HG03565 (cell line): ENCODE measurements at regions not wholly inside any gene's neighbourhood (a gene's known extent, or its start where the extent isn't known, plus 50 kb on each side); places are given as distances from the start of the nearest gene placed in this dataset.

Source experiments
- ATAC-seq: cut with Tn5 transposase; IDR thresholded peaks from one replicate; pipeline ENCODE4 v1.9.1; 2021; ENCODE audit warnings: mild to moderate bottlenecking, moderate library complexity; ENCODE audit not compliant: unreplicated experiment

GRCh38 chr10:10826125-10826524 is 191.5 kb upstream of the CELF2 start:
- no peak for ATAC-seq

GRCh38 chr10:10828623-10829022 is 189.0 kb upstream of the CELF2 start:
- ATAC-seq: no peak

- ATAC-seq: no peak
Measured at GRCh38 chr10:10829576-10829975, 188.1 kb upstream of the CELF2 start.

GRCh38 chr10:10830293-10830986 is 187.2 kb upstream of the CELF2 start:
- no peak for ATAC-seq

- no peak for ATAC-seq
Measured at GRCh38 chr10:10831085-10831484, 186.6 kb upstream of the CELF2 start.

- ATAC-seq: no peak
Measured at GRCh38 chr10:10833955-10834354, 183.7 kb upstream of the CELF2 start.

- ATAC-seq: no peak
Measured at GRCh38 chr10:10844251-10844650, 173.4 kb upstream of the CELF2 start.

GRCh38 chr10:10845185-10845584 is 172.5 kb upstream of the CELF2 start:
- ATAC-seq: no peak

- ATAC-seq: no peak
Measured at GRCh38 chr10:10845826-10846503, 171.7 kb upstream of the CELF2 start.

- ATAC-seq: no peak
Measured at GRCh38 chr10:10846504-10846900, 171.2 kb upstream of the CELF2 start.

GRCh38 chr10:10847387-10847786 is 170.3 kb upstream of the CELF2 start:
- ATAC-seq: no peak

- no peak for ATAC-seq
Measured at GRCh38 chr10:10848488-10849111, 169.1 kb upstream of the CELF2 start.

- ATAC-seq: no peak
Measured at GRCh38 chr10:10849306-10849705, 168.4 kb upstream of the CELF2 start.

GRCh38 chr10:10850214-10850613 is 167.5 kb upstream of the CELF2 start:
- ATAC-seq: no peak

GRCh38 chr10:10852464-10852863 is 165.2 kb upstream of the CELF2 start:
- no peak for ATAC-seq

- no peak for ATAC-seq
Measured at GRCh38 chr10:10853954-10854353, 163.7 kb upstream of the CELF2 start.

GRCh38 chr10:10854725-10855124 is 162.9 kb upstream of the CELF2 start:
- no peak for ATAC-seq

GRCh38 chr10:10855151-10855581 is 162.5 kb upstream of the CELF2 start:
- ATAC-seq: peak; percentile 54

- no peak for ATAC-seq
Measured at GRCh38 chr10:10860455-10860976, 157.2 kb upstream of the CELF2 start.

GRCh38 chr10:10865303-10865702 is 152.4 kb upstream of the CELF2 start:
- no peak for ATAC-seq

- no peak for ATAC-seq
Measured at GRCh38 chr10:10865913-10866312, 151.8 kb upstream of the CELF2 start.

- ATAC-seq: peak; percentile 93
Measured at GRCh38 chr10:10869592-10869991, 148.1 kb upstream of the CELF2 start.
